Neuronal stem cell (in vitro differentiated cells): ENCODE measurements at regions not wholly inside any gene's neighbourhood (a gene's known extent, or its start where the extent isn't known, plus 50 kb on each side); places are given as distances from the start of the nearest gene placed in this dataset.

Experiments
- DNase-seq: peaks from one replicate; pipeline ENCODE4 v3.0.0-alpha.2; 2013; ENCODE audit warnings: low spot score
- H2AFZ ChIP-seq: one replicate; pipeline ENCODE4 v1.6.1; 2013; ENCODE audit warnings: mild to moderate bottlenecking, low read length, inconsistent platforms
- H2AK5ac ChIP-seq: 2 replicates; pipeline ENCODE4 v1.6.1; 2013; ENCODE audit warnings: low read depth, mild to moderate bottlenecking, inconsistent platforms, low read length, moderate library complexity, mixed read lengths
- H2BK120ac ChIP-seq: 2 replicates; pipeline ENCODE4 v1.6.1; 2013; ENCODE audit warnings: low read depth, mild to moderate bottlenecking, inconsistent platforms, low read length, moderate library complexity, mixed read lengths
- H2BK12ac ChIP-seq: one replicate; pipeline ENCODE4 v1.6.1; 2013; ENCODE audit warnings: low read length, inconsistent platforms
- H2BK15ac ChIP-seq: 2 replicates; pipeline ENCODE4 v1.6.1; 2013; ENCODE audit warnings: mild to moderate bottlenecking, low read length, inconsistent platforms, mixed read lengths
- H2BK5ac ChIP-seq: one replicate; pipeline ENCODE4 v1.6.1; 2013; ENCODE audit warnings: inconsistent platforms, mild to moderate bottlenecking, low read length, moderate library complexity
- H3K14ac ChIP-seq: one replicate; pipeline ENCODE4 v1.6.1; 2013; ENCODE audit warnings: low read length, inconsistent platforms
- H3K18ac ChIP-seq: 2 replicates; pipeline ENCODE4 v1.6.1; 2013; ENCODE audit warnings: low read length, inconsistent platforms
- H3K23ac ChIP-seq: 2 replicates; pipeline ENCODE4 v1.6.1; 2013; ENCODE audit warnings: low read depth, mild to moderate bottlenecking, mixed read lengths, low read length, inconsistent platforms; ENCODE audit not compliant: poor library complexity
- H3K27ac ChIP-seq: replicated peaks from 3 replicates; pipeline ENCODE4 v1.5.1; 2013; ENCODE audit warnings: low read length, inconsistent platforms
- H3K27me3 ChIP-seq, 3 experiments: 2 replicates each; pipeline ENCODE4 v1.6.1; 2013; ENCODE audit warnings: low read length in 3 of 3, mild to moderate bottlenecking in 2 of 3, inconsistent platforms in 1 of 3, low read depth in 1 of 3, mixed read lengths in 1 of 3, moderate library complexity in 1 of 3; ENCODE audit not compliant: control insufficient read depth in 3 of 3, insufficient read depth in 3 of 3
- H3K36me3 ChIP-seq, 2 donors: replicated peaks in 1 of 2; 2 replicates each; pipeline ENCODE4 v1.6.1; 2013; ENCODE audit warnings: low read length in 2 of 2; ENCODE audit not compliant: control insufficient read depth in 2 of 2, insufficient read depth in 2 of 2
- H3K4ac ChIP-seq: 2 replicates; pipeline ENCODE4 v1.6.1; 2013; ENCODE audit warnings: inconsistent platforms, mild to moderate bottlenecking, low read length, moderate library complexity
- H3K4me1 ChIP-seq, 2 donors: 1 replicate in 1 of 2; 2 replicates in 1 of 2; pipeline ENCODE4 v1.6.1; 2013; ENCODE audit warnings: low read length in 2 of 2, low read depth in 1 of 2; ENCODE audit not compliant: control insufficient read depth in 2 of 2, insufficient read depth in 1 of 2
- H3K4me2 ChIP-seq: one replicate; pipeline ENCODE4 v1.6.1; 2013; ENCODE audit warnings: mild to moderate bottlenecking, low read length, inconsistent platforms; ENCODE audit not compliant: insufficient read depth, poor library complexity, severe bottlenecking
- H3K4me3 ChIP-seq, 2 donors: 2 replicates each; pipeline ENCODE4 v1.5.1; 2013; ENCODE audit warnings: low read length in 2 of 2, mild to moderate bottlenecking in 2 of 2, inconsistent platforms in 1 of 2, moderate library complexity in 1 of 2
- H3K79me1 ChIP-seq: one replicate; pipeline ENCODE4 v1.6.1; 2013; ENCODE audit warnings: low read depth, mild to moderate bottlenecking, inconsistent platforms, low read length, moderate library complexity
- H3K9ac ChIP-seq: one replicate; pipeline ENCODE4 v1.6.1; 2013; ENCODE audit warnings: mild to moderate bottlenecking, low read depth, low read length, inconsistent platforms; ENCODE audit not compliant: poor library complexity
- H3K9me3 ChIP-seq, 2 donors: replicated peaks in 1 of 2; 2 replicates each; pipeline versions ENCODE3 to v1.6.1; 2013; ENCODE audit warnings: low read length in 2 of 2, mild to moderate bottlenecking in 2 of 2, inconsistent platforms in 1 of 2, low read depth in 1 of 2, mixed read lengths in 1 of 2, moderate library complexity in 1 of 2; ENCODE audit not compliant: control insufficient read depth in 2 of 2, insufficient read depth in 1 of 2
- H4K8ac ChIP-seq: one replicate; pipeline ENCODE4 v1.6.1; 2013; ENCODE audit warnings: low read depth, mild to moderate bottlenecking, inconsistent platforms, low read length, moderate library complexity
- H4K91ac ChIP-seq: one replicate; pipeline ENCODE4 v1.6.1; 2013; ENCODE audit warnings: low read length, low read depth, mild to moderate bottlenecking, inconsistent platforms; ENCODE audit not compliant: poor library complexity
- WGBS, 2 donors: extraction: QIAGEN DNeasy Blood & Tissue Kit; methylation state at CpG; one replicate each; pipeline ENCODE4 v1.1.7; 2013; ENCODE audit warnings: missing lambda C conversion rate in 2 of 2, mixed read lengths in 1 of 2; ENCODE audit not compliant: insufficient read length in 2 of 2, insufficient replicate concordance in 1 of 2; ENCODE audit errors: extremely low coverage in 2 of 2; 5-methylcytosine and 5-hydroxymethylcytosine counted together

GRCh38 chr16:50862818-50863643 is 121.1 kb downstream of the CYLD start:
- no peak overlapping the region for H4K8ac ChIP-seq
- H3K9me3 ChIP-seq: no peaks in the 10 kb centered on the region
- no peak overlapping the region for H2BK5ac ChIP-seq
- no peak overlapping the region for H3K4me3 ChIP-seq
- H3K36me3 ChIP-seq: no peaks in the 10 kb centered on the region
- H3K23ac ChIP-seq: no peak overlapping the region
- 100% methylated on average over 1 of the region's 25 CpGs; no CpG with 5 or more reads in 1 of the 2 donors for WGBS, 2 donors
- H2AFZ ChIP-seq: no peak overlapping the region
- H3K9ac ChIP-seq: peak overlapping the region; percentile 32
- H3K27me3 ChIP-seq: no peaks in the 10 kb centered on the region
- H2BK12ac ChIP-seq: no peak overlapping the region
- H3K27ac ChIP-seq: no peak overlapping the region
- H3K79me1 ChIP-seq: no peaks in the 10 kb centered on the region
- H2AK5ac ChIP-seq: no peak overlapping the region
- H2BK120ac ChIP-seq: no peak overlapping the region
- peak overlapping the region; percentile 53 for H3K18ac ChIP-seq
- H2BK15ac ChIP-seq: no peak overlapping the region
- H3K4me1 ChIP-seq: peaks cover 4 to 7% of the 10 kb centered on the region in 2 donors
- H3K4ac ChIP-seq: no peak overlapping the region
- no peak overlapping the region for H4K91ac ChIP-seq
- no peak for DNase-seq
- H3K4me2 ChIP-seq: no peak overlapping the region
- no peak overlapping the region for H3K14ac ChIP-seq

DNA sequence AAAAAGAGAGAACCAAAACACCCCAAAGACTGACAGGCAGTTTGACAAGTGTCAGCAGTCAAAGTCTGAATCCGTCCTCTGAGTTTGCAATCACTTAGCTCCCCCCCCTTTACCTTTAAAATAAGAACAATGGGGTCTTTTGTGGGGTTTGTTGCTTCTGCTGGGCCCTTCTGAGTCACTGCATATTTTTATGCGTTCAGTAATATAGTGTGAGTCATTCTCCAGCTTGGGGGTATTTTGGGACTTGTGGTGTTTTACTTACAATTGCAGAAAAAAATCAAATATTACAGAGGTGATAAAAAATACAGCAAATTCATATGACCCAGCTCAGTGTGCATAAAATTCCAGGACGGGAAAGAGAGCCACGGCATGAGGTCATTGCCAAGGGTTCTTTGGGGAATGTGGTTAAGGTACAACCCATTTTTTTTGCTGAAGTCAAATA is 120.1 kb downstream of the CYLD start:
- Histone ChIP-seq H3K36me3 (no peaks in the 10 kb centered on the region), H2BK12ac (no peak overlapping the region), H3K23ac (no peak overlapping the region), H3K9me3 (no peaks in the 10 kb centered on the region), H2BK15ac (no peak overlapping the region), H3K79me1 (no peaks in the 10 kb centered on the region), H2BK5ac (no peak overlapping the region), H2AK5ac (no peak overlapping the region), H3K4me2 (no peak overlapping the region), H4K91ac (no peak overlapping the region), H3K4ac (no peak overlapping the region), H2BK120ac (no peak overlapping the region), H3K4me1 (peaks cover 4 to 12% of the 10 kb centered on the region in 2 donors), H3K9ac (no peak overlapping the region), H3K18ac (no peak overlapping the region), H3K4me3 (no peak overlapping the region), H2AFZ (no peak overlapping the region), H3K27ac (no peak overlapping the region), H4K8ac (no peak overlapping the region), H3K14ac (no peak overlapping the region), H3K27me3 (peaks cover 0 to 2% (median 0%) of the 10 kb centered on the region in 3 experiments)
- DNase-seq: no peak
- WGBS, 2 donors: no CpG with 5 or more reads among the region's 4 CpGs

DNA sequence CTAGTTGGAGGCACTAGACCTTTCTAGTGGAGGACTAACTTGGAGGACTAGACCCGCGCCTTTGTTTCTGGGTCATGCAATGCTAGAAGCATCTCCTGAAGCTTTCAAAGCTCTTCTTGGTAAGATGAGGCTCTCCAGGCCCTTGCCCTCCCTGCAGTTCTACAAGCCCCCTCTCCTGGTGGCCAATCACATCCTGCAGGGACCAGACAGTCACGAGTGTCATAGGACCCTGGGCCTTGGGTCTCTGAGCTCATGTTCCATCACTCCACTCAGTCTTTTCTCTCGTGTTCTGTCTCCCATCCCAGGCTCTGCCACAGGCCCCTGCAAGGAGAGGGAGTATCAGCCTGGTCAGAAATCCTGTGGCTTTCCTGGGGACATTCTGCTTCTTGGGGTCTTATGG is 119.6 kb downstream of the CYLD start:
- DNase-seq: no peak
- H3K4me2 ChIP-seq: no peak overlapping the region
- H2BK5ac ChIP-seq: no peak overlapping the region
- no peak overlapping the region for H2BK15ac ChIP-seq
- peaks cover 0 to 2% of the 10 kb centered on the region in 2 donors for H3K9me3 ChIP-seq
- H3K27ac ChIP-seq: no peak overlapping the region
- H3K23ac ChIP-seq: no peak overlapping the region
- H2AFZ ChIP-seq: no peak overlapping the region
- H3K14ac ChIP-seq: no peak overlapping the region
- H3K4me3 ChIP-seq: no peak overlapping the region
- no peak overlapping the region for H3K9ac ChIP-seq
- no peaks in the 10 kb centered on the region for H3K79me1 ChIP-seq
- peaks cover 4 to 12% of the 10 kb centered on the region in 2 donors for H3K4me1 ChIP-seq
- no peak overlapping the region for H2BK120ac ChIP-seq
- no peak overlapping the region for H2BK12ac ChIP-seq
- H3K18ac ChIP-seq: no peak overlapping the region
- WGBS, 2 donors: no CpG with 5 or more reads among the region's 4 CpGs
- H3K36me3 ChIP-seq: no peaks in the 10 kb centered on the region
- no peak overlapping the region for H4K8ac ChIP-seq
- no peak overlapping the region for H3K4ac ChIP-seq
- H4K91ac ChIP-seq: no peak overlapping the region
- peaks cover 0 to 6% (median 0%) of the 10 kb centered on the region in 3 experiments for H3K27me3 ChIP-seq
- no peak overlapping the region for H2AK5ac ChIP-seq

GRCh38 chr16:50859628-50860360 is 117.9 kb downstream of the CYLD start:
- Histone ChIP-seq H2BK12ac (no peak overlapping the region), H2AK5ac (no peak overlapping the region), H3K18ac (no peak overlapping the region), H3K27ac (no peak overlapping the region), H3K9ac (no peak overlapping the region), H2BK120ac (no peak overlapping the region), H3K4me2 (no peak overlapping the region), H2BK5ac (no peak overlapping the region), H2BK15ac (peak overlapping the region; percentile 1), H2AFZ (peak overlapping the region; percentile 3), H3K79me1 (no peaks in the 10 kb centered on the region), H3K23ac (no peak overlapping the region), H4K91ac (no peak overlapping the region), H3K36me3 (no peaks in the 10 kb centered on the region), H3K4me3 (no peak overlapping the region), H3K14ac (no peak overlapping the region), H3K4me1 (peaks cover 4 to 12% of the 10 kb centered on the region in 2 donors), H3K9me3 (peaks cover 0 to 2% of the 10 kb centered on the region in 2 donors), H3K27me3 (peaks cover 0 to 6% (median 0%) of the 10 kb centered on the region in 3 experiments), H3K4ac (no peak overlapping the region), H4K8ac (no peak overlapping the region)
- no CpG with 5 or more reads among the region's 12 CpGs for WGBS, 2 donors
- no peak for DNase-seq
